ENCODE measurements at regions not wholly inside any gene's neighbourhood (a gene's known extent, or its start where the extent isn't known, plus 50 kb on each side); places are given as distances from the start of the nearest gene placed in this dataset.
"Not testable (repeated sequence)": the region's sequence is repeated elsewhere in the genome, so short reads cannot be mapped to it uniquely, and the experiment has no call there.

DNA sequence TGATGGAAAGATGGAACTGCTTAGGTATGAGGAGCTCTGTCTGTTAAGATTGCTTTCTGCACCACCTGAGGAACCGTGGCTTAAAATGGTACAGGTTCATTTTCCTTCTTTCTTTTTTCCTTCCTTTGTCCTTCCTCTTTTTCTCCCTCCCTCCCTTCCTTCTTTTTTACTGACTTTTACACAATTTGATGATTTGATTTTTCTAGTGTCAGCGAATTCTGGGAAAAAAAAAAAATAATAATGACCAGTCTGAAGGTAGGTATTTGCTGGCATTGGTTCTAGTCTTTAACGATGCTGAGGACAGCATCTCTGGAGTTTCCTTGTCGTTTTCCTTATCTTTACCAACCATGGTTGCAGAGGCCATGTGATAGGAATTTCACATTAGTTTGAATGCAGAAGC lies 613.5 kb downstream of the EDEM1 start:
- DNase-seq = no peak

GRCh38 chr3:5806192-5806591 lies 618.7 kb downstream of the EDEM1 start:
- DNase-seq = no peak

DNA sequence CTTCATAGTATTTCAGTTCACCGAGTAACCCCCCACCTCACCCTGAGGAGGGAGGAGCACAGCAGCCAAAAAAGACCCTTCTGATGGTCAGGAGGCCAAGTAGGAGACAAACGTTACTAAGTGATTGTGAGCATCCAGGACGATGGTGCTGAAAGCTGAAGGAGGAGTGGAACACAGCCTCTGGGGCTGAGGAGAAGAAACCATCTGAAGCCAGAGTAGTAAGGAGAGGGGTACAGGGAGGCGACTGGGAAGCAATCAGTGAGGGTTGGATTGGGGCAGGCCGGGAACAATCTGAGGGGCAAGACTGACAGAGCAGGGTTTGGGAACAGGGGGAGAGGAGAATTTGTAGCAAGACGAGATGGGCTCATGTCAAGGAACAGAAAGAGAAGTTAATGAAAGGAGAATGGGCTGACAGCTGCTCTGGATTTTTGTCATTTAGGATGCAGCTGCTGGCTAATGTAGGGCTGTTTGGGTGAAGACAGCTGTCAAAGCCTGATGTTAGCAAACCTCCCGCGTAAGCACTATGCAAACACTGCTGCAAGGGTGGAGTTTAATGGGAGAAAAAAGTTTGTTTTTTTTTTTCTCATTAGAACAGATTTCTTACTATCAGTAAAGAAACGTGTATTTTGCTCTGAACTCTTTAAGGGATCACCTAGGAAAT lies 622.2 kb downstream of the EDEM1 start:
- no peak for DNase-seq

DNA sequence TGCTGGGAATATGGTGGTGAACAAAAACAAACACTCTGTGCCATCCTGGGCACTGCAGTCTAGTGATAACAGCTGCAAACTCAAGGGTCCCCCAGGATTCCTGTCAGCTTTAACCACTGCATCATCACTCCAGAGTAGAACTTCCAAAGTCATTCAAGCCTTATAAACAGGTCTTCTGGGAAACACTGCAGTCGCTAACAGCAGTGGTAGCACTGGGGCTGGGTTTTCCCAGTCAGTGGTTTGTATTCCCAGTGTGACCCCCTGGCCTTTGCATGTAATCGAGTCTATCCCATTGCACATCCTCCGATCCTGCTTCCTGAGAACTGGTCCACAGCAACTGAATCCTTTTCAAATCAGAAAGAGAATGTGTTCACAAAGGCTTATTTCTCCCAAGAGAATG lies 623.5 kb downstream of the EDEM1 start:
- no peak for DNase-seq

- DNase-seq = no peak
Measured at GRCh38 chr3:5813521-5813920, 626.0 kb downstream of the EDEM1 start.

GRCh38 chr3:5822843-5823242 lies 635.3 kb downstream of the EDEM1 start:
- no peak for DNase-seq

DNA sequence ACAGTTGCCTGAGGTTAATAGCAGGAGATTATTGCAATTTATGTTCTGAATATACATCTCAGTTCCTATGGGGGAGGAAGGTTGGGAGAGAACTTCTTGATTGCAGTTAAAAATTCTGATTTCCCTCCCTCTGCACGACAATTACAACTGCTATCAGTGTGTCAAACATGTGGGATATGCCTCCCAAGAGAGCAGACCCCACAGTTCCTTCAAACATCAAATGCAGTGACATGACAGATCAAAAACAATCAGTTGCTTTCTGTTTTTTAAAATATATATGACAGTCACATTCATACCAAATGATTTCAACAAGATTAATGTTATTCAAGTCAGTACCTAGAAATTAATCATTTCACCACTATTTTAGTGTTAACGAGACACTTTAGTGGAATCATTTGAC lies 639.0 kb downstream of the EDEM1 start:
- DNase-seq = no peak

GRCh38 chr3:5828251-5828650 lies 640.7 kb downstream of the EDEM1 start:
- no peak for DNase-seq

- no peak for DNase-seq
Measured at GRCh38 chr3:5840056-5840455, 652.5 kb downstream of the EDEM1 start.

- no peak for DNase-seq
Measured at GRCh38 chr3:5841599-5841998, 654.1 kb downstream of the EDEM1 start.

GRCh38 chr3:5846261-5846660 lies 658.8 kb downstream of the EDEM1 start:
- DNase-seq = no peak

- DNase-seq = no peak
Measured at GRCh38 chr3:5861151-5861550, 673.6 kb downstream of the EDEM1 start.

- peak in 1 of 56 donors; percentile 0 for DNase-seq
Measured at GRCh38 chr3:5874931-5875341, 687.4 kb downstream of the EDEM1 start.

- no peak for DNase-seq
Measured at GRCh38 chr3:5888851-5889250, 701.3 kb downstream of the EDEM1 start.

DNA sequence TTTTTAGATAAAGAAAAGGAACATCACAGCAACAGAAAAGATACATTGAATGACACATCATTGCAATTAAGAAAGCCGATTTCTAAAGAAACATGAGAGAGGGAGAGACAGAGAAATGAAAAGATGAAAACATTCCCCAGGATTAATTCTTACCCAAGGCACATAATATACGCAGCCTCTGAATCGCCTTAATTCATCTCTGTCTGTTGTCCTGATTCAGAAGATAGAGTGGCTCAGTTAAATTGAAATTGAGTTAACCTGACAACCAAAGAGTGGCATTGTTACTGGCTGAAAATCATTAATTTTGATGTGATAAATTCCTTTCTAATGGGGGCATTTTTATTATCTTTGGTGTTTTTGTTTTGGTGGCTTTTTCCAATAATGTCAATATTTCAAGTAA lies 701.9 kb downstream of the EDEM1 start:
- no peak for DNase-seq

DNA sequence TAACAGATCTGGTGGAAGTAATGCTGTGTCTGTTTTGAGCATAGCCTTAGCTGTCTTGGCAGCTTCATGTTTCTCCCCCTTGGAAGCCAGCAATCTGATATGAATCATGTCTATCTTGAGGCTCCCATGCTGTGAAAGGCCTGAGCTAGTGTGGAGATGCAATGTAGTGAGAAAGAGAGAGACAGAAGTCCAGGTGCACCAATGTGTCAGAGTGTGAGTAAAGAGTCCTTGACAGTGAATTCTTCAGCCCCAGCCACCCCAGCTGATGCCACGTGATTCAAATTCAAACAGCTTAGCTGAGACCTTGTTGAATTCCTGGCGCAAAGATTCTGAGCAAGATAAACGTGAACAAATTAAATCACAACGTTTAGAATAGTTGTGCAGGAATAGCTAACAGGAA lies 704.2 kb downstream of the EDEM1 start:
- DNase-seq = no peak

GRCh38 chr3:5898106-5898505 lies 710.6 kb downstream of the EDEM1 start:
- DNase-seq = no peak

DNA sequence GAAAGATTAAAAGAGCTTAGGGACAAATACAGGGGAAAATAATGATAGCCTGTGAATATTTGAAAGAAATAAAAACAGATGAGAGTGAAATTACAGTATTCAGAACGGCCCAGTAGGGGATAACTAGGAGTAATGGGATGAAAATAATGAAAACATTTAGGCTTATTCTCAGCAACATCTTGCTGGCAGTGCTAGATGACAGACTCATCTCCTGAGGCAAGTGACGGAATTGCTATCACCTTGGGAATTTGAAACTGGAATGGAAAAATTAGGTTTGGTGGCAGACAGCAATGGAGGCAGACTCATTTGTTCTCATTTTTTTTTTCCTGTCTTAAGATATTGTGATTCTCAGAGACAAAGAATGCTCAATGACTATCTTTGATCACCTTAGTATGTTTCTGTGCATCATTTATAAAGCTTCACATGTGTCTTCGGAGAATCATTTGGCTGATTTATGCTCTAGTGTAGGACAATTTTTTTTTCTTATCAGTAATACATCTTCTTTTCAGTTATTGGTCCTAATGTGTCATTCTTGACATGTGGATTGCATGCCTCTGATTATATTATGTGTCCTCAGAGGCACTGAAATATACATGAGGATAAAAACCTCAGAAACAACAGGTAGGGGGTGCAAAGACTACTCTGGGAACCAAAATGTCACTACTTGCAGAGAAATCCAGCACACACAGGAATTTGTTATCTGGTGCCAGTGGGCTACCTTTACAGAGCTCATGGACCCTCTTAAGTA lies 711.7 kb downstream of the EDEM1 start:
- DNase-seq = no peak

GRCh38 chr3:5917932-5918331 lies 730.4 kb downstream of the EDEM1 start:
- DNase-seq = no peak

- no peak for DNase-seq
Measured at GRCh38 chr3:5918626-5919025, 731.1 kb downstream of the EDEM1 start.

GRCh38 chr3:5929027-5929426 lies 741.5 kb downstream of the EDEM1 start:
- no peak for DNase-seq

GRCh38 chr3:5944061-5944460 lies 756.6 kb downstream of the EDEM1 start:
- not testable (repeated sequence) for DNase-seq

- DNase-seq = no peak
Measured at GRCh38 chr3:5948084-5948483, 760.6 kb downstream of the EDEM1 start.
